HFF-Myc (cell line): ENCODE measurements at regions not wholly inside any gene's neighbourhood (a gene's known extent, or its start where the extent isn't known, plus 50 kb on each side); places are given as distances from the start of the nearest gene placed in this dataset.
"Not testable (repeated sequence)": the region's sequence is repeated elsewhere in the genome, so short reads cannot be mapped to it uniquely, and the experiment has no call there.

ENCODE experiments used
- DNase-seq: peaks from one replicate; pipeline ENCODE4 v3.0.0-alpha.2; 2011; ENCODE audit warnings: low read depth; ENCODE audit errors: extremely low read depth
- H3K4me3 ChIP-seq: replicated peaks from 2 replicates; pipeline ENCODE4 v1.5.1; 2011; ENCODE audit warnings: low read depth, mild to moderate bottlenecking, control low read depth, low read length
- CTCF ChIP-seq: IDR thresholded peaks from 2 replicates; pipeline ENCODE4 v1.5.1; 2012; ENCODE audit warnings: mild to moderate bottlenecking, low read depth, low read length, control low read depth; ENCODE audit errors: missing control alignments

GRCh38 chr7:69070476-69070875 lies 527.8 kb upstream of the AUTS2 start:
- H3K4me3 ChIP-seq, result no peak overlapping the region
- DNase-seq, result no peak
- TF ChIP-seq CTCF, result no peak

DNA sequence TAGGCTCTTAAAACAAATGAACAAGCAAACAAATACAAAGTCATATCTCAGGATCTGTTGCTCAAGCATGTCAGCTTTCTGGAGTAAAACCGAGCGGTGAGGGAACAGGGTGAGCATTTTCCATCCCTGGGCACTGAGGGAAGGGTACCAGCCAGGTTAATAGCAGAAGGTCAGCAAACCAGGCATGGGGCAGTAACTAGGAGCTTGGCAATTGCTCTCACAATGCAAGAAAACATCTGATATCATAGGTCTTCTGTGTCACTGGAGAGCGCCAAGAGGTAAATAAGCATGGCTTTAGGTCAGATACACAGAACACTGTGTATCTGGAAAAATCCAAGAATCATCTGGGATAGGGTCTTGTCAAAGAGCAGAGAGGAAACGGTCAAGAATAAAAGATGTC lies 521.7 kb upstream of the AUTS2 start:
- H3K4me3 ChIP-seq, result no peak overlapping the region
- no peak for DNase-seq
- no peak for TF ChIP-seq CTCF

DNA sequence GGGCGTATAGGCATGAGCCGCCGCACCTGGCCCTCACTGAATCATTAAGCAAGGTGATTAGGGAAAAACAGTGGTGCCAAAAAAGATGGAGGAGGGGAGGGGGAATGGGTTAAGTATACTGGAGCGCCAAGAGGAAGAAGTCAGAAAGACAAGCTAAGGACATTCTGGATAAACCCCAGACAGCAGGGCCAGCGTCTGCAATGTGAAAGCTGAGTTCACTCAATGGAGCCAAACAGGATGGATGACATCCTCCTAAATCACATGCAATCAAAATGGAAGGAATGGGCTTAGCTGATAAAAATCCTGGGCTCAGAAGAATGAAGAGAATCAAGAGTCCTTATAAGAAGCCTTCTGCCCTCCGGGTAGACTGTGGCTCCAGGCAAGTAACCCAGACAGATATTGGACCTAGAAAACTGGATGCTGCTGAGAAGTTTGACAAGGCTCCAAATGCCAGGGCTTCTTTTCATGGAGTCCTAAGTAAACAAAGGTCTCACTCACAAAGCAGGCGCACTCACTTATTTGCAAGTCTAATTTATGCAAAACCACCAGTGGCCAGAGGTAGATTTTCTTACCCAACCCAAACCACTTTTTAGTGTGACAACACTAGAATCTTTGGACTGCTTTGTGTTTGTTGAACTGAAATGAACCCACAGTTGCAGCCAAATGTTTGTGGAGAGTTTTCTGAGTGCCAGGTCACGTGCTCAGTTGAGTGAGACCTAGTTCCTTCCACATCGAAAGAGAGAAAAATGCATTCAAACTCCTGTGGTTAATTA lies 519.1 kb upstream of the AUTS2 start:
- no peak for TF ChIP-seq CTCF
- no peak for DNase-seq
- no peak overlapping the region for H3K4me3 ChIP-seq

DNA sequence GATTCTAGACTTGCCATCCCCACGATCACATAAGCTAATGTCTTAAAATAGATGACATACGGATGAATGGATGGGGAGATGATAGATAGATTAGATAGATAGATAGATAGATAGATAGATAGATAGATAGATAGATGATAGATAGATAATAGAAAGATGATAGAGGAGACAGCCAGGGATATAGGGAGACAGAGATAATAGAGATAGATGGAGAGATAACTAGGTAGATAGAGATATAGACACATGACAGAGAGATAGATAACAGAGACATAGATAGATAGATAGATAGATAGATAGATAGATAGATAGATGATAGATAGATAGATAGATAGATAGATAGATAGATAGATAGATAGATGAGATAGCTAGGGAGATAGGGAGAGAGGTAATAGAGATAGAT lies 511.0 kb upstream of the AUTS2 start:
- H3K4me3 ChIP-seq, DNase-seq: not testable (repeated sequence)

DNA sequence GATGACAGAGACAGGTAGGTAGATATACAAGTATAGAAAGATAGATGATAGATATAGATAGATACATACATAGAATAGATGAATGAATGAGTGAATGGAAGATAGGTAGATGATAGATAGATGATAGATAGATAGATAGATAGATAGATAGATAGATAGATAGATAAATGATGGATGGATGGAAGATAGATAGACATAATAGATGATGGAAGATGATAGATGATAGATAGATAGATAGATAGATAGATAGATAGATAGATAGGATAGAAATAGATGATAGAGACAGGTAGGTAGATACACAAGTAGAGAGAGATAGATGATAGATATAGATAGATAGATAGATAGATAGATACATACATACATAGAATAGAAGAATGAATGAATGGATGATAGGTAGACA lies 510.1 kb upstream of the AUTS2 start:
- no peak for DNase-seq
- H3K4me3 ChIP-seq, result no peak overlapping the region
- no peak for TF ChIP-seq CTCF

- DNase-seq, result no peak
- TF ChIP-seq CTCF, result no peak
- no peak overlapping the region for H3K4me3 ChIP-seq
These were observed 507.3 kb upstream of the AUTS2 start for GRCh38 chr7:69090936-69091335.

GRCh38 chr7:69091521-69091920 lies 506.8 kb upstream of the AUTS2 start:
- H3K4me3 ChIP-seq, result no peak overlapping the region
- no peak for TF ChIP-seq CTCF
- DNase-seq, result no peak
